PC-3 (cell line): ENCODE measurements at regions not wholly inside any gene's neighbourhood (a gene's known extent, or its start where the extent isn't known, plus 50 kb on each side); places are given as distances from the start of the nearest gene placed in this dataset.

ENCODE experiments used
- ATAC-seq: fragments of 200-7000 bp; cut with Tn5 transposase; 2 replicates; pipeline ENCODE4 v1.9.1; 2020; ENCODE audit warnings: mild to moderate bottlenecking, moderate library complexity
- BruUV-seq: library from RNA; stranded (reverse); fragments of 400-500 nt; replicated peaks from 2 replicates; lab custom pipeline; 2021; lab: Mats Ljungman, UMichigan
- CTCF ChIA-PET: fragments of 300-600 bp; sonication (Branson Sonifier 250); formaldehyde crosslinking; loops from one replicate; lab custom pipeline; 2022; ENCODE audit warnings: antibody characterized with exemption; lab: Charles Lee
- POLR2A ChIA-PET: fragments of 300-600 bp; sonication (Branson Sonifier 250); formaldehyde crosslinking; loops from one replicate; lab custom pipeline; 2022; ENCODE audit warnings: antibody characterized with exemption; ENCODE audit not compliant: unreplicated experiment; lab: Charles Lee
- DNase-seq: peaks from one replicate; pipeline ENCODE4 v3.0.0-alpha.2; 2015
- H2AFZ ChIP-seq: fragments of 300-600 bp; sonication (generic); 2 replicates; pipeline ENCODE4 v1.6.0; 2016; ENCODE audit warnings: antibody characterized with exemption, low read length
- H3F3A ChIP-seq: fragments of 300-600 bp; sonication (generic); one replicate; pipeline ENCODE4 v1.6.0; 2017; ENCODE audit warnings: antibody characterized with exemption, low read length, control low read depth, mild to moderate bottlenecking; ENCODE audit not compliant: unreplicated experiment
- H3K27ac ChIP-seq: fragments of 300-600 bp; sonication (generic); 2 replicates; pipeline ENCODE4 v1.5.1; 2016; ENCODE audit warnings: mild to moderate bottlenecking, low read length
- H3K27me3 ChIP-seq: fragments of 300-600 bp; sonication (generic); 2 replicates; pipeline ENCODE4 v1.6.1; 2016; ENCODE audit warnings: low read length, mixed read lengths
- H3K36me3 ChIP-seq: fragments of 300-600 bp; sonication (generic); 2 replicates; pipeline ENCODE4 v1.6.1; 2016; ENCODE audit warnings: low read depth, mixed run types, low read length, mixed read lengths
- H3K4me1 ChIP-seq: fragments of 300-600 bp; sonication (generic); 2 replicates; pipeline ENCODE4 v1.5.1; 2016; ENCODE audit warnings: low read length; ENCODE audit not compliant: insufficient read depth
- H3K4me2 ChIP-seq: fragments of 300-600 bp; sonication (generic); 2 replicates; pipeline ENCODE4 v1.6.0; 2016; ENCODE audit warnings: low read length
- H3K4me3 ChIP-seq: fragments of 300-600 bp; sonication (generic); 2 replicates; pipeline ENCODE4 v1.5.1; 2016; ENCODE audit warnings: mild to moderate bottlenecking, low read length, mixed read lengths
- H3K79me2 ChIP-seq: fragments of 300-600 bp; sonication (generic); 2 replicates; pipeline ENCODE4 v1.6.1; 2017; ENCODE audit warnings: low read length, mixed read lengths
- H3K9ac ChIP-seq: fragments of 300-600 bp; sonication (generic); 2 replicates; pipeline ENCODE4 v1.6.0; 2016; ENCODE audit warnings: mild to moderate bottlenecking, low read length
- H3K9me2 ChIP-seq: fragments of 300-600 bp; sonication (generic); replicated peaks from 2 replicates; pipeline ENCODE4 v1.6.1; 2016; ENCODE audit warnings: mixed run types, low read length, mixed read lengths
- H3K9me3 ChIP-seq: fragments of 300-600 bp; sonication (generic); 2 replicates; pipeline ENCODE4 v1.6.1; 2016; ENCODE audit warnings: low read length, mixed read lengths
- H4K20me1 ChIP-seq: fragments of 300-600 bp; sonication (generic); 2 replicates; pipeline ENCODE4 v1.6.1; 2016; ENCODE audit warnings: low read length, mixed read lengths
- EZH2 ChIP-seq: fragments of 300-600 bp; sonication (generic); IDR thresholded peaks from one replicate; pipeline ENCODE4 v1.6.1; 2017; ENCODE audit warnings: antibody characterized with exemption, mild to moderate bottlenecking, low read length; ENCODE audit not compliant: unreplicated experiment
- EZH2phosphoT487 ChIP-seq: fragments of 300-600 bp; sonication (generic); IDR thresholded peaks from 2 replicates; pipeline ENCODE4 v1.6.1; 2018; ENCODE audit warnings: mild to moderate bottlenecking, antibody characterized with exemption, low read length, borderline replicate concordance
- intact Hi-C: fragments of 100-400 bp; cut with micrococcal nuclease; formaldehyde crosslinking; loops from 2 replicates; pipeline ENCODE4 v1.9.0; 2023
- TF ChIP-seq, protein P1 (sequence below): fragments of 300-600 bp; sonication (generic); conservative IDR thresholded peaks from 2 replicates; pipeline ENCODE4 v1.5.1; 2017; ENCODE audit warnings: antibody characterized with exemption, low read depth, mild to moderate bottlenecking, low read length

DNA sequence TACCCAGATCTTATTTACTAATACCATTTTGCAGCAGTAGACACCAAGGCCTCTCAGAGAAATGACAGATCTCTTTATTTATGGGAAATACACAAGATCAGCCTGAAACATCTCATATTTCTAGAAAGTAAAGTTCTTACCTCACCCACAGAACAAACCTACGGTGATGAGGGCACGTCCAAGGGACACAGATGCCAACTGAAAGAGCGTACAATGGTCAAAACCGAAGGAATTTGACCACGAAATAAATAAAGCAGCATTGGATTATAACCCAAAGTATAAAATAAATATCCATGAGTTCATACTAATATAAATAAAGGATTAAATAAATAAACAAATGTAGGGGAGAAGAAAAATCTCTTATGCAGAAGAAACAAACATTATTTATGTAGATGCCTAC lies 747.0 kb downstream of the TNS3 start:
- no peaks in the 10 kb centered on the region for H3K9me2 ChIP-seq
- ChIA-PET POLR2A (no interaction called here), CTCF (no interaction called here)
- intact Hi-C loops = no loop called here
- H4K20me1 ChIP-seq = no peaks in the 10 kb centered on the region
- no TSS peak for BruUV-seq
- H3K4me1 ChIP-seq = no peaks in the 10 kb centered on the region
- H3K27ac ChIP-seq = no peak overlapping the region
- no peaks in the 10 kb centered on the region for H3K36me3 ChIP-seq
- ATAC-seq (no peak), DNase-seq (no peak)
- TF ChIP-seq, protein P1, sequence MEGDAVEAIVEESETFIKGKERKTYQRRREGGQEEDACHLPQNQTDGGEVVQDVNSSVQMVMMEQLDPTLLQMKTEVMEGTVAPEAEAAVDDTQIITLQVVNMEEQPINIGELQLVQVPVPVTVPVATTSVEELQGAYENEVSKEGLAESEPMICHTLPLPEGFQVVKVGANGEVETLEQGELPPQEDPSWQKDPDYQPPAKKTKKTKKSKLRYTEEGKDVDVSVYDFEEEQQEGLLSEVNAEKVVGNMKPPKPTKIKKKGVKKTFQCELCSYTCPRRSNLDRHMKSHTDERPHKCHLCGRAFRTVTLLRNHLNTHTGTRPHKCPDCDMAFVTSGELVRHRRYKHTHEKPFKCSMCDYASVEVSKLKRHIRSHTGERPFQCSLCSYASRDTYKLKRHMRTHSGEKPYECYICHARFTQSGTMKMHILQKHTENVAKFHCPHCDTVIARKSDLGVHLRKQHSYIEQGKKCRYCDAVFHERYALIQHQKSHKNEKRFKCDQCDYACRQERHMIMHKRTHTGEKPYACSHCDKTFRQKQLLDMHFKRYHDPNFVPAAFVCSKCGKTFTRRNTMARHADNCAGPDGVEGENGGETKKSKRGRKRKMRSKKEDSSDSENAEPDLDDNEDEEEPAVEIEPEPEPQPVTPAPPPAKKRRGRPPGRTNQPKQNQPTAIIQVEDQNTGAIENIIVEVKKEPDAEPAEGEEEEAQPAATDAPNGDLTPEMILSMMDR = no peak
- TF ChIP-seq EZH2phosphoT487 = no peak
- TF ChIP-seq EZH2 = no peak
- H3F3A ChIP-seq = no peaks in the 10 kb centered on the region
- H3K79me2 ChIP-seq = no peaks in the 10 kb centered on the region
- no peak overlapping the region for H2AFZ ChIP-seq
- no peaks in the 10 kb centered on the region for H3K27me3 ChIP-seq
- H3K4me2 ChIP-seq = no peak overlapping the region
- no peak overlapping the region for H3K4me3 ChIP-seq
- no peak overlapping the region for H3K9ac ChIP-seq
- H3K9me3 ChIP-seq = no peaks in the 10 kb centered on the region

DNA sequence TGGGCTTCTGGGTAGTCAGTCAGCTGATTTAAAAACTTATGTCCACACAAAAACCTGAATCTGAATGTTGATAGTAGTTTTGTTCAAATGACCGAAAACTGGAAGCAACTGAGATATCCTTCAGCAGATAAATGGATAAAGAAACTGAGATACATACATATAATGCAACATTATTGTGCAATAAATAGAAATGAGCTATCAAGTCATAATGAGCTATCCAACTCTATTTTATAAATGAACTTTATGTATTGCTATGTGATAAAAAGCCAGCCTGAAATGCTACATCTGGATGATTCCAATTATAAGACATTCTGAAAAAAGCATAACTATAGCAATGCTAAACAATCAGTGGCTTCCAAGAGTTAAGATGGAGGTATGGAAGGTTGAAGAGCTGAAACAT lies 748.7 kb downstream of the TNS3 start:
- no peak overlapping the region for H3K9ac ChIP-seq
- H3K4me1 ChIP-seq = no peaks in the 10 kb centered on the region
- no peak overlapping the region for H3K27ac ChIP-seq
- no peaks in the 10 kb centered on the region for H3K27me3 ChIP-seq
- no peak overlapping the region for H3K4me2 ChIP-seq
- TF ChIP-seq EZH2phosphoT487 (no peak), EZH2 (no peak)
- TF ChIP-seq, protein P1 = no peak
- H3K79me2 ChIP-seq = no peaks in the 10 kb centered on the region
- H3F3A ChIP-seq = no peaks in the 10 kb centered on the region
- H3K4me3 ChIP-seq = no peak overlapping the region
- H2AFZ ChIP-seq = no peak overlapping the region
- POLR2A ChIA-PET = no interaction called here
- no peaks in the 10 kb centered on the region for H3K36me3 ChIP-seq
- CTCF ChIA-PET = no interaction called here
- DNase-seq (no peak), ATAC-seq (no peak)
- intact Hi-C loops = no loop called here
- no peaks in the 10 kb centered on the region for H3K9me3 ChIP-seq
- no peaks in the 10 kb centered on the region for H4K20me1 ChIP-seq
- no peaks in the 10 kb centered on the region for H3K9me2 ChIP-seq
- no TSS peak for BruUV-seq

DNA sequence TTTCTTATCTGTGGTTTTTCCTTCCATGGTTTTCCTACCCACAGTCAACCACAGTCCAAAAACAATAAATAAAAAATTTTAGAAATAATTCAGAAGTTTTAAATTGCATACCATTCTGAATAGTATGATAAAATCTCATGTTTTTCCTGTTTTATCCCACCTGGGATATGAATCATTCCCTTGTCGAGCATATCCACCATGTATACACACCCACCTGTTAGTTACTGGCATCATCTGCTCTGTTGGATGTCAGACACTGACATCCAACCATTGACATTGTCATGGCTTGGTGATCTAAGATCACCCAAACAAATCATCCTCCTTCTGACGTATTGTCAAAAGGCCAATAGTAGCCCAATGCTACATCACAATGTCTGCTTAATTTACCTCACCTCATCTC lies 749.8 kb downstream of the TNS3 start:
- no TSS peak for BruUV-seq
- no peaks in the 10 kb centered on the region for H4K20me1 ChIP-seq
- intact Hi-C loops = no loop called here
- no peak overlapping the region for H3K27ac ChIP-seq
- ChIA-PET CTCF (no interaction called here), POLR2A (no interaction called here)
- H3K4me2 ChIP-seq = no peak overlapping the region
- H3K9ac ChIP-seq = no peak overlapping the region
- no peaks in the 10 kb centered on the region for H3K27me3 ChIP-seq
- no peaks in the 10 kb centered on the region for H3F3A ChIP-seq
- H3K79me2 ChIP-seq = no peaks in the 10 kb centered on the region
- no peaks in the 10 kb centered on the region for H3K9me2 ChIP-seq
- no peaks in the 10 kb centered on the region for H3K4me1 ChIP-seq
- H3K9me3 ChIP-seq = no peaks in the 10 kb centered on the region
- H2AFZ ChIP-seq = no peak overlapping the region
- DNase-seq = no peak
- H3K36me3 ChIP-seq = no peaks in the 10 kb centered on the region
- TF ChIP-seq EZH2phosphoT487 = no peak
- TF ChIP-seq, protein P1 = no peak
- no peak for TF ChIP-seq EZH2
- no peak for ATAC-seq
- no peak overlapping the region for H3K4me3 ChIP-seq
